ENCODE measurements at regions not wholly inside any gene's neighbourhood (a gene's known extent, or its start where the extent isn't known, plus 50 kb on each side); places are given as distances from the start of the nearest gene placed in this dataset.

GRCh38 chr1:172763057-172763456, 104.2 kb downstream of the FASLG start:
- intact Hi-C loops (cut with micrococcal nuclease; ENCODE audit: unreplicated experiment) = no loop called here
- DNase-seq (ENCODE audit: low spot score) = no peak
- CTCF ChIA-PET = no interaction called here
- Histone ChIP-seq H3K27ac (ENCODE audit: low read depth, low read length, poor library complexity, severe bottlenecking) (no peak overlapping the region), H3K27me3 (replicated peaks; ENCODE audit: insufficient read depth, low read depth, low read length, poor library complexity) (no peaks in the 10 kb centered on the region), H3K9me3 (ENCODE audit: low read depth, low read length, poor library complexity, severe bottlenecking) (no peaks in the 10 kb centered on the region), H3K4me1 (ENCODE audit: insufficient read depth, low read length, poor library complexity, severe bottlenecking) (no peaks in the 10 kb centered on the region), H3K4me3 (ENCODE audit: low read depth, low read length, poor library complexity, severe bottlenecking) (no peak overlapping the region), H3K36me3 (ENCODE audit: insufficient read depth, low read length, poor library complexity, severe bottlenecking) (no peaks in the 10 kb centered on the region)
- POLR2A ChIA-PET (ENCODE audit: low non-redundant PET) = no interaction called here
- no TSS peak for BruUV-seq (replicated peaks)
- no peak for TF ChIP-seq EZH2 (IDR thresholded peaks at IDR 0.05; ENCODE audit: borderline replicate concordance, low read depth, low read length, poor library complexity, severe bottlenecking)
- TF ChIP-seq, protein P1, sequence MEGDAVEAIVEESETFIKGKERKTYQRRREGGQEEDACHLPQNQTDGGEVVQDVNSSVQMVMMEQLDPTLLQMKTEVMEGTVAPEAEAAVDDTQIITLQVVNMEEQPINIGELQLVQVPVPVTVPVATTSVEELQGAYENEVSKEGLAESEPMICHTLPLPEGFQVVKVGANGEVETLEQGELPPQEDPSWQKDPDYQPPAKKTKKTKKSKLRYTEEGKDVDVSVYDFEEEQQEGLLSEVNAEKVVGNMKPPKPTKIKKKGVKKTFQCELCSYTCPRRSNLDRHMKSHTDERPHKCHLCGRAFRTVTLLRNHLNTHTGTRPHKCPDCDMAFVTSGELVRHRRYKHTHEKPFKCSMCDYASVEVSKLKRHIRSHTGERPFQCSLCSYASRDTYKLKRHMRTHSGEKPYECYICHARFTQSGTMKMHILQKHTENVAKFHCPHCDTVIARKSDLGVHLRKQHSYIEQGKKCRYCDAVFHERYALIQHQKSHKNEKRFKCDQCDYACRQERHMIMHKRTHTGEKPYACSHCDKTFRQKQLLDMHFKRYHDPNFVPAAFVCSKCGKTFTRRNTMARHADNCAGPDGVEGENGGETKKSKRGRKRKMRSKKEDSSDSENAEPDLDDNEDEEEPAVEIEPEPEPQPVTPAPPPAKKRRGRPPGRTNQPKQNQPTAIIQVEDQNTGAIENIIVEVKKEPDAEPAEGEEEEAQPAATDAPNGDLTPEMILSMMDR (conservative IDR thresholded peaks at IDR 0.05; ENCODE audit: low read depth, low read length) = no peak

DNA sequence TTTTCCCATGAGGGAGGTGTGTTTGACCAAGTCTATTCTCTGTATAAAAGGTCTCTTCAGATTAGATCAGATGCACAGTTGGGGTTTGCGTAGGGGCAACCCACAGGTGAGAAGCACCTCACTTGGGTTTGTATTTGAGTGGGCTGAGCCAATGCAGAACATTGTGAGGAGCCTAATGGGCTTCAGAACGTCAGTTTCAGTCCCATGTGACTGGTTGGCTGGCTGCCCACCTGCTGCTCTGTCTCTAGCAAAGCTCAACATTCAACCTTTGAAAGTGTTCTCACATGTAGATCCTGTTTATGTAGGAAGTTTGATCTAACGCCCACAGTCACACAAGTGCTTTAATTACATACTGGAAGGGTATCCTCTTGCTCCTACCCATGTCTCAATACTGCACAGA, 105.5 kb downstream of the FASLG start:
- Histone ChIP-seq H3K27me3 (replicated peaks; ENCODE audit: insufficient read depth, low read depth, low read length, poor library complexity) (no peaks in the 10 kb centered on the region), H3K27ac (ENCODE audit: low read depth, low read length, poor library complexity, severe bottlenecking) (no peak overlapping the region), H3K9me3 (ENCODE audit: low read depth, low read length, poor library complexity, severe bottlenecking) (no peaks in the 10 kb centered on the region), H3K4me3 (ENCODE audit: low read depth, low read length, poor library complexity, severe bottlenecking) (no peak overlapping the region), H3K36me3 (ENCODE audit: insufficient read depth, low read length, poor library complexity, severe bottlenecking) (no peaks in the 10 kb centered on the region), H3K4me1 (ENCODE audit: insufficient read depth, low read length, poor library complexity, severe bottlenecking) (no peaks in the 10 kb centered on the region)
- BruUV-seq (replicated peaks) = no TSS peak
- TF ChIP-seq EZH2 (IDR thresholded peaks at IDR 0.05; ENCODE audit: borderline replicate concordance, low read depth, low read length, poor library complexity, severe bottlenecking) = no peak
- TF ChIP-seq, protein P1 (conservative IDR thresholded peaks at IDR 0.05; ENCODE audit: low read depth, low read length) = no peak
- intact Hi-C loops (cut with micrococcal nuclease; ENCODE audit: unreplicated experiment) = no loop called here
- POLR2A ChIA-PET (ENCODE audit: low non-redundant PET) = no interaction called here
- CTCF ChIA-PET = interaction anchor here (0.5 kb wide), 1 partner anchor 45 kb away, joined by 4 read pairs; no protein-coding TSS in a partner anchor
- DNase-seq (ENCODE audit: low spot score) = no peak

- TF ChIP-seq EZH2 (IDR thresholded peaks at IDR 0.05; ENCODE audit: borderline replicate concordance, low read depth, low read length, poor library complexity, severe bottlenecking) = no peak
- TF ChIP-seq, protein P1 (conservative IDR thresholded peaks at IDR 0.05; ENCODE audit: low read depth, low read length) = no peak
- H3K4me1 ChIP-seq (ENCODE audit: insufficient read depth, low read length, poor library complexity, severe bottlenecking) = no peaks in the 10 kb centered on the region
- H3K4me3 ChIP-seq (ENCODE audit: low read depth, low read length, poor library complexity, severe bottlenecking) = no peak overlapping the region
- POLR2A ChIA-PET (ENCODE audit: low non-redundant PET) = no interaction called here
- CTCF ChIA-PET = no interaction called here
- no peak for DNase-seq (ENCODE audit: low spot score)
- H3K9me3 ChIP-seq (ENCODE audit: low read depth, low read length, poor library complexity, severe bottlenecking) = no peaks in the 10 kb centered on the region
- intact Hi-C loops (cut with micrococcal nuclease; ENCODE audit: unreplicated experiment) = no loop called here
- H3K36me3 ChIP-seq (ENCODE audit: insufficient read depth, low read length, poor library complexity, severe bottlenecking) = no peaks in the 10 kb centered on the region
- H3K27me3 ChIP-seq (replicated peaks; ENCODE audit: insufficient read depth, low read depth, low read length, poor library complexity) = no peaks in the 10 kb centered on the region
- H3K27ac ChIP-seq (ENCODE audit: low read depth, low read length, poor library complexity, severe bottlenecking) = no peak overlapping the region
- no TSS peak for BruUV-seq (replicated peaks)
These were observed 107.6 kb downstream of the FASLG start for GRCh38 chr1:172766462-172766861.
